ENCODE measurements at regions not wholly inside any gene's neighbourhood (a gene's known extent, or its start where the extent isn't known, plus 50 kb on each side); places are given as distances from the start of the nearest gene placed in this dataset.
"Not testable (repeated sequence)": the region's sequence is repeated elsewhere in the genome, so short reads cannot be mapped to it uniquely, and the experiment has no call there.

DNA sequence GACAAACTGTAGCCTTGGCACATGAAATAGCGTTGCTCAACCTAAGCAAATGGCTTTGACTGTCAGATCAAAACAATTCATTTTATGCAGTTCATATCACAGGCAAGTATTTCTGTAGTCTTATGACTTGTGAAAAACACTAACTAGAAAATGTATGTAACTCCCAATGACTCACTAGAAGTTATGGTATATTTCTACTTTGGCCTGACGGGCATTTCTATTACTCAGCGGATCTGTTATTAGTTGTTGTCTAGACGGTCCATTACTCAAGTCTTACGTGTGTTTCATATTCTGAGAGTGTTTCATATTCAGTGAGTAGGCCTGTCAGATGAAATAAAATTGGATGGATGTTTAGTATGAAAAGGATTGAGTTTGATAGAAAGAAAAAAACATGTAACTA lies 880.9 kb downstream of the PRIM2 start:
- no peak for DNase-seq (ENCODE audit: low read depth)
- TF ChIP-seq, protein P1, sequence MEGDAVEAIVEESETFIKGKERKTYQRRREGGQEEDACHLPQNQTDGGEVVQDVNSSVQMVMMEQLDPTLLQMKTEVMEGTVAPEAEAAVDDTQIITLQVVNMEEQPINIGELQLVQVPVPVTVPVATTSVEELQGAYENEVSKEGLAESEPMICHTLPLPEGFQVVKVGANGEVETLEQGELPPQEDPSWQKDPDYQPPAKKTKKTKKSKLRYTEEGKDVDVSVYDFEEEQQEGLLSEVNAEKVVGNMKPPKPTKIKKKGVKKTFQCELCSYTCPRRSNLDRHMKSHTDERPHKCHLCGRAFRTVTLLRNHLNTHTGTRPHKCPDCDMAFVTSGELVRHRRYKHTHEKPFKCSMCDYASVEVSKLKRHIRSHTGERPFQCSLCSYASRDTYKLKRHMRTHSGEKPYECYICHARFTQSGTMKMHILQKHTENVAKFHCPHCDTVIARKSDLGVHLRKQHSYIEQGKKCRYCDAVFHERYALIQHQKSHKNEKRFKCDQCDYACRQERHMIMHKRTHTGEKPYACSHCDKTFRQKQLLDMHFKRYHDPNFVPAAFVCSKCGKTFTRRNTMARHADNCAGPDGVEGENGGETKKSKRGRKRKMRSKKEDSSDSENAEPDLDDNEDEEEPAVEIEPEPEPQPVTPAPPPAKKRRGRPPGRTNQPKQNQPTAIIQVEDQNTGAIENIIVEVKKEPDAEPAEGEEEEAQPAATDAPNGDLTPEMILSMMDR (conservative IDR thresholded peaks at IDR 0.05; ENCODE audit: low read length), result no peak
- no peak overlapping the region for H3K4me3 ChIP-seq (ENCODE audit: low read length)

DNA sequence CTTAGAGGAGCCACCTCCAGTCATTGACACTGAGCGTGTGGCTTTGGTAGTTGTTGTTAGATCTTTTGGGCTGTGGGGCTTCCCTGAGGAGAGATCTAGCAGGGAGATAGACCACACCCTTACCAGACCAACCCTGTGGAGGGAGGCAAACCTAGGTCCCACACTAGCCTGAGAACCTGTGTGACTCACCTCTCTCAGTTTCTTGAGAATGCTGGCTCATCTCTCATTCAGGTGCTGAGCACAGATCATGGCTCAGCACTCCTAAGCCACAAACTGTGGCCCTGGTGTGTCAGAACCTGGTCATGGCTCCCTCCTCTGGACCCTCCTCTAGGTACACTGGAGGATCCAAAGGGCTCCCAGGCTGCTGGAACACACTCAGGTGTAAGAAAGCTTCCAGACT lies 919.7 kb downstream of the PRIM2 start:
- DNase-seq (ENCODE audit: low read depth); H3K4me3 ChIP-seq (ENCODE audit: low read length): not testable (repeated sequence)

DNA sequence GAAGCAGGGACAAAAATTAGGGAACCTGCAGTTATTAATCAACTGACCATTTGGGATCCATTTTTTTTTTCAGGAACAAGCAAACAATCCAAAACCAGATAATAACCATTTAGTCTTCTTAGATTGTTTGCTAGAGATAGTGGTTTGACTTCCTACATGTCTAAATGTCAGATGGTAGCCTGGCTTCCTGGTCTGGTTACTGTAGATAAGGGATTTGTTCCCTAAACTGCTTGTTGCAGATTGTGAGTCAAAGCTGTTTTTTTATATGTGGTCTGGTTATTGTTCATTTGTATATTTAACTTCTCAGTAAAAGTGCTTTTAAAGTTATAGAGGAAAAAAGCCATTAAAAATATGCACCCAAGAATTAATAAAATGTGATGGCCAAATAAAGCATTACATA lies 921.0 kb downstream of the PRIM2 start:
- DNase-seq (ENCODE audit: low read depth); H3K4me3 ChIP-seq (ENCODE audit: low read length): not testable (repeated sequence)

DNA sequence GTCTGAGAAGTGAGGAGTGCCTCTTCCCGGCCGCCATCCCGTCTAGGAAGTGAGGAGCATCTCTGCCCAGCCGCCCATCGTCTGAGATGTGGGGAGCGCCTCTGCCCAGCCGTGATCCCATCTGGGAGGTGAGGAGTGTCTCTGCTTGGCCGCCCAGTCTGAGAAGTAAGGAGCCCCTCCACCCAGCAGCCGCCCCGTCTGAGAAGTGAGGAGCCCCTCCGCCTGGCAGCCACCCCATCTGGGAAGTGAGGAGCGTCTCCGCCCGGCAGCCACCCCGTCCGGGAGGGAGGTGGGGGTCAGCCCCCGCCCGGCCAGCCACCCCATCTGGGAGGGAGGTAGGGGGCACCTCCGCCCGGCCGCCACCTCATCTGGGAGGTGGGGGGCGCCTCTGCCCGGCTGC lies 940.2 kb downstream of the PRIM2 start:
- H3K4me3 ChIP-seq (ENCODE audit: low read length); DNase-seq (ENCODE audit: low read depth): not testable (repeated sequence)

DNA sequence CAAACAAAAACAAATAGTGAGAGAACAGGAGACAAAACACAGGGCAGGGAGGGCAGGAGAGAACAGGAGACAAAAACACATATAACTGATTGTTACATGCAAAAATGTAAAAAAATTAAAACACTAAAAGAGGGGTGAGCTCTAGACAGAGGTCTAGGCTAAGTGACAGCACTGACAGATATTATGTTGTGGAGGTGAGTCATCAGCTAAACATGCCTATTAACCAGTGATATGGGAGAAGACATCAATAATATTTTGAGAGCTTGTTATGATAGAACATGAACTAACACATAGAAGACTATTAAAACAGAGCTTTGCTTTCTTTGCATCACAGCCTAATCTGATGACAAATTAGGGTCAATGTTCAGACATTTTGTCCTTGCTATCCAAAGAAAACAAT lies 972.7 kb downstream of the PRIM2 start:
- TF ChIP-seq, protein P1 (conservative IDR thresholded peaks at IDR 0.05; ENCODE audit: low read length), result no peak
- DNase-seq (ENCODE audit: low read depth), result no peak

DNA sequence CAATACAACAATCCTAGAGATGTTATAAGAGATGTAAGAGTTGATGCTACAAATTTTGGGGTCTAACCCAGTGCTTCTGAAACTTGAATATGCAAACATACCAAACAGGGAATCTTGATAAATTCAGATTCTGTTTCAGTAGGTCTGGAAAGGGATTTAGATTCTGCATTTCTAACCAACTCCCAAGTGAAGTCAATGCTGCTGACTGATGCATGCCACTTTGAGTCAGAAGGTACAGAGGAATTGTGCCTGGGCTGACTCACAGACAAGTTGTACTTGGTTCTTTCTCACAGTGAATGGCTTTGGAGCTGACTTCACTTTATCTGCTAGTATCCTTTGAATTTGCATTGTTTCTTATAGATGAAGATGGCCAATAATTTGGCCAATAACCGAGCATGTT lies 973.9 kb downstream of the PRIM2 start:
- H3K4me3 ChIP-seq (ENCODE audit: low read length); DNase-seq (ENCODE audit: low read depth): not testable (repeated sequence)

More for the DNA sequence above, 972.7 kb downstream of the PRIM2 start:
- no peak overlapping the region for H3K4me3 ChIP-seq (ENCODE audit: low read length)

DNA sequence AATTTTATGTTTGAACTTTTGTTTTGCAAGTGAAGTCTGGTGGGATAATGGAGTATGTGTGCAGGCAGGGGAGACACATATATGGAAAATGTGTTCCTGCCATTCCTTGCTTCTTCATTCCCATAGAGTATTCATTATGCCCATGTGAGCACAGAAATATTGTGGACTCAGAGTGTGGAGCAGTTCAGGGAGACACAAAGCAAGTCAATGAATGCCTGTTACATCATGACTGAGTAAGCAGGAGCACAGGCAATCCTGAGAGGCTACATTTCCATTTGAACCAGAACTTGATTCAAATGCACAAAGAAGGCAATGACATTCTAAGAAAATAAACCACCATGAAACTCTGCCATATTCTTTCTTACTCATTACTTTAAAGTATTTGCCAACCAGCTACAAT lies 990.5 kb downstream of the PRIM2 start:
- H3K4me3 ChIP-seq (ENCODE audit: low read length); DNase-seq (ENCODE audit: low read depth): not testable (repeated sequence)

DNA sequence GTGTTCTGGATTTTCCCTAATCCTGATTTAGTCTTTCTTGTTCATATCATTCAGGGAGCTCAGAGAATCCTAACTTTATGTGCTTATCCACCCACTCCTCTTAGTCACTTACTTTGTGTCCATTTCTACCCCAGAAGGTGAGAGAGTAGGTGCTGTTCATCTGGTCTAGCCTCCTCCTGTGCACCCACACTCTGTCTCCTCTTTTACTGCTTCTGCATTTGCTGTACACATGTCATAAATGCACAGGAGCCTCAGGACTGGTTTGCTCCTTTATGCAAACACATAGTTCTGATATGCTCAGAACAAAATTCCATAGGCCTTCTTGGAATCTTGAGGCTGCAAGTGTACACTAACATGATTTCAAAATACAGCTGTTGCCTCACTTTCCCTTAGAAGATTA lies 1014.7 kb downstream of the PRIM2 start:
- H3K4me3 ChIP-seq (ENCODE audit: low read length); DNase-seq (ENCODE audit: low read depth): not testable (repeated sequence)

DNA sequence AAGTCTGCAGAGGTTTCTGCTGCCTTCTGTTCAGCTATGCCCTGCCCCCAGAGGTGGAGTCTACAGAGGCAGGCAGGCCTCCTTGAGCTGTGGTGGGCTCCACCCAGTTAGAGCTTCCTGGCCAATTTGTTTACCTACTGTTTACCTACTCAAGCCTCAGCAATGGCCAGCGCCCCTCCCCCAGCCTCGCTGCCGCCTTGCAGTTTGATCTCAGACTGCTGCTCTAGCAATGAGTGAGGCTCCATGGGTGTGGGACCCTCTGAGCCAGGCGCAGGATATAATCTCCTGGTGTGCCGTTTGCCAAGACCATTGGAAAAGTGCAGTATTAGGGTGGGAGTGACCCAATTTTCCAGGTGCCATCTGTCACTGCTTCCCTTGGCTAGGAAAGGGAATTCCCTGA lies 1024.9 kb downstream of the PRIM2 start:
- DNase-seq (ENCODE audit: low read depth); H3K4me3 ChIP-seq (ENCODE audit: low read length): not testable (repeated sequence)

DNA sequence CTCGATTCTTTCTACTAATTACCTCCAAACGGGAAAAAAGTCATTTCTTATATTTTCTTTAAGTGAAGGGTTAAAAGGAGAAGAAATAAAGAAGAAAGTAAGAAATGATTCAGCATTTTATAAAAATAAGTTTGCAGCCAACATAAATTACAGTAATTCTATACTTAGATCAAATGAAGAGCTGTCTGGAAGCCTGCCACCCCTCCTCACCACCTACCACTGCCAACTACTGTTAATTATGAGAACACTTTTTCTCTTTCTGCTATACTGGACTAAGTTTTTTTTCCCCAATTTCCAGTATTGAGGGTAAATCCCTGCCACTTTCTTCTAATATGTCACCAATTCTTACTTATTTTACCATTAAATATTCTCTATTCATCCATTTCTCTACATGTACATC lies 1030.1 kb downstream of the PRIM2 start:
- not testable (repeated sequence) for DNase-seq (ENCODE audit: low read depth)

DNA sequence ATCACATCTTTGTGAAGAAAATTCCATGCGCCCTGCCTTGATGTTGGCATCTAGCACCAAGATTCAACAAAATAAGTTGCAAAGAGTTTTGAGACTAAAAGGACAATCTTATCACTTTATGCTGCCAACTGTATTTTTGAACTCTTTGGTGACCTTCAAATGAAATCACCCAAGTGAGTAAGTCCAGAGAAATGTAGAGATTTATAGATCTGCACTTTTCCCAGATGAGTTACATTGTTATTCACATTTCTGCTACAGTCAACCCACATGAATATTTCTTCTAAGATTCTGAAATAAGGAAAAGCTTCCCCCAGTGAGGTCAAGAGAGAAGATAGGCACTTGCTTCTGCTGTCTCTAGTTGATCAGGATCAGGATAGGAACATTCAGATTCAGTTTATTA lies 1034.2 kb downstream of the PRIM2 start:
- H3K4me3 ChIP-seq (ENCODE audit: low read length), result not testable (repeated sequence)
- DNase-seq (ENCODE audit: low read depth), result peak; percentile 1

More for the DNA sequence above, 1030.1 kb downstream of the PRIM2 start:
- not testable (repeated sequence) for H3K4me3 ChIP-seq (ENCODE audit: low read length)

DNA sequence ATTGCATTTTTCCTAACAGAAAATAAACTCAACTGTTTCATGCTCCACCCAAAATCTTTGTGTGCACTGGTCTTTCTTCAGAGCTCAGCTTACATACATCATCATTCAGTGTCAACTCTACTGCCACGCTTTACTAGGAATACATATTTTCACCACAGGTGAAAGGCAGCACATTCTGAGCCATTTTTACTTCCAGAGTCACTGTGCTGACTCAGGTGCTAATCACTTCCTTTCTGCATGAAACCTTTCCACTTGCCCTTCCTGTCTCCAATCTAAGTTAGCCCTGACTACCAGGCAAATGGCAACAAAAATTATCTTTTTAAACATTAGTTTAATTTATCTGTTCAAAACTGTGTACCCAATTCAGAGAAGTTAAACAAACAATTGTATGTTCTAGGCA lies 1041.0 kb downstream of the PRIM2 start:
- H3K4me3 ChIP-seq (ENCODE audit: low read length); DNase-seq (ENCODE audit: low read depth): not testable (repeated sequence)

DNA sequence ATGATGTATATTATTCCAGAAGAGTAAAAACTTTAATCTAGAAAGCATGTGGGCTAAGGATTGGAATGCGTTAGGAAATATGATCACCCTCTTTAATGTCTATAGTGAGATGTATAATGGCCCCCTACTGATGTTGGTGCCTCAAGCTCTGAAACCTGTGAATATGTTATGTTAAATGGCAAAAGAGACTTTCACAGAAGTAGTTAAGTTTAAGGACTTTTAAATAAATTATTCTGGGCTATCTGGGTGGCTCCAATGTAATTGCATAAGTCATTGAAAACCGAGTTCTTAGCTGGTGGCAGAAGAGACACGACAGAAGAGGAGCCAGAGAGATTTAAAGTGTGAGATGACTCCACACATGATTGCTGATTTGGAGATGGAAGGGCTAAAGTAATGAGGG lies 1048.4 kb downstream of the PRIM2 start:
- H3K4me3 ChIP-seq (ENCODE audit: low read length); DNase-seq (ENCODE audit: low read depth): not testable (repeated sequence)

DNA sequence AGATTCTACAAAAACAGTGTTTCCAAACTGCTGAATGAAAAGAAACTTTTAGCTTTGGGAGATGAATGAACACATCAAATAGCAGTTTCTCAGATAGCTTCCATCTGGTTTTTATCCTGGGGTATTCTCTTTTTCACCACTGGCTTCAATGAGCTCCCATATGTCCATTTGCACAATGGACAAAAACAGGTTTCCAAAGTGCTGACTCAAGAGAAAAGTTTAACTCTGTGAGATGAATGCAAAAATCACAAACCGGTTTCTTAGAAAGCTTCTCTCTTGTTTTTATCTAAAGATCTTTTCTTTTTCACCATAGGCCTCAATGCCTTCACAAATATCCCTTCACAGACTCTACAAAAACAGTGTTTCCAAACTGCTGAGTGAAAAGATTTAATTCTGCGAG lies 1089.2 kb downstream of the PRIM2 start:
- not testable (repeated sequence) for H3K4me3 ChIP-seq (ENCODE audit: low read length); DNase-seq (ENCODE audit: low read depth)

All from AG10803 (cell line).